ENCODE measurements at regions not wholly inside any gene's neighbourhood (a gene's known extent, or its start where the extent isn't known, plus 50 kb on each side); places are given as distances from the start of the nearest gene placed in this dataset.

GRCh38 chr2:844715-845114 is 105.9 kb upstream of the SNTG2 start:
- DNase-seq (ENCODE audit: low read depth) = no peak
- TF ChIP-seq, protein P1, sequence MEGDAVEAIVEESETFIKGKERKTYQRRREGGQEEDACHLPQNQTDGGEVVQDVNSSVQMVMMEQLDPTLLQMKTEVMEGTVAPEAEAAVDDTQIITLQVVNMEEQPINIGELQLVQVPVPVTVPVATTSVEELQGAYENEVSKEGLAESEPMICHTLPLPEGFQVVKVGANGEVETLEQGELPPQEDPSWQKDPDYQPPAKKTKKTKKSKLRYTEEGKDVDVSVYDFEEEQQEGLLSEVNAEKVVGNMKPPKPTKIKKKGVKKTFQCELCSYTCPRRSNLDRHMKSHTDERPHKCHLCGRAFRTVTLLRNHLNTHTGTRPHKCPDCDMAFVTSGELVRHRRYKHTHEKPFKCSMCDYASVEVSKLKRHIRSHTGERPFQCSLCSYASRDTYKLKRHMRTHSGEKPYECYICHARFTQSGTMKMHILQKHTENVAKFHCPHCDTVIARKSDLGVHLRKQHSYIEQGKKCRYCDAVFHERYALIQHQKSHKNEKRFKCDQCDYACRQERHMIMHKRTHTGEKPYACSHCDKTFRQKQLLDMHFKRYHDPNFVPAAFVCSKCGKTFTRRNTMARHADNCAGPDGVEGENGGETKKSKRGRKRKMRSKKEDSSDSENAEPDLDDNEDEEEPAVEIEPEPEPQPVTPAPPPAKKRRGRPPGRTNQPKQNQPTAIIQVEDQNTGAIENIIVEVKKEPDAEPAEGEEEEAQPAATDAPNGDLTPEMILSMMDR (conservative IDR thresholded peaks at IDR 0.05; ENCODE audit: low read depth, low read length) = no peak
- no peak overlapping the region for H3K4me3 ChIP-seq (ENCODE audit: low read depth, low read length)

DNA sequence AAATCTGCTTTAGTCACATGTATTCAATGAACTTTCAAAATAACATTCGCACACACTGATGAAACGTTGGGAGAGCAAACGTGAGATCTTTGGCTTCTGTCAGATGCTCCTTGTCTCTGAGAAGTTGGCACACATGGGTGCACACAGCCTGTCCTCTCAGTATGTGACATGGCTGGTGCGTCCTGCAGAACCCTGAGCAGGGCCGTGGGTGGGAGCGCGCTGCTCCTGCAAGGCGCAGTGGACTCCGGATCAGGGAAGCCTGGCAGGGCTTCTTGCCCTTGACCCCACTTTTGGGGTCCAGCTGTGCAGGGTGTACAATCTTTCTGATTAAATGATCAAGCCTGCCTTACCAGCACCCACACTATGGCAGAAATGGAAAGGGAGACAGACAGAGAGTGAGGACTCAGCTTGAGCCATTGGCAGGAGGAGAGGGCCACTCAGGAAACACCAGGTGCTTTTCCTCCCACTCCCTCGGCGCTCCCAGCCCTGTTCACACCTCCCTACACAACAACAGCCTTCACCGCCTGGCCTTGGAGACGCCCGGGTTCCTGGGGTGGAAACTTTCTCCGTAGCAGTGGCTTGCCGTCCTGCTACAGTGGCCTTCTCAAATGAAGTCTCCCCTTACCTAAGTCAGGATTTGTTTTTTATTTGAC is 108.4 kb upstream of the SNTG2 start:
- no peak overlapping the region for H3K4me3 ChIP-seq (ENCODE audit: low read depth, low read length)
- DNase-seq (ENCODE audit: low read depth) = no peak
- TF ChIP-seq, protein P1 (conservative IDR thresholded peaks at IDR 0.05; ENCODE audit: low read depth, low read length) = no peak

DNA sequence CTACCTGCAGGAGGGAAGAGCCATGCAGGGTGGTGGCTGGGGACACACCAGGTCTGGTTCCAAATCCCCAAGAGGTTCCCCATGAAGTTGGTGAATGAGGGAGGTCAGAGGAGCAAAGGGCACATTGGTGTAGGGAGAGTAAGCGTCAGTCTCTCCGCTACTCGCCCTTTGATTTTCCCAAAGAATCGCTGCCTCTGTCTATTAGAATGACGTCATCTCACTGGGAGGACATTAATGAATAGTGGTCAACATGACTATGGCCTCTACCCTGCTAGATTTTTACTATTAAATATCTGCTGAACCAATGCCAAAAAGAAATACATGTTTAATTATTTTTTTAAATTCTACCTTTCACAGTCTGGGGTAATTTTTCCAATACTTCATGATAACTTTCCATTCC is 109.6 kb upstream of the SNTG2 start:
- no peak for DNase-seq (ENCODE audit: low read depth)
- no peak overlapping the region for H3K4me3 ChIP-seq (ENCODE audit: low read depth, low read length)
- TF ChIP-seq, protein P1 (conservative IDR thresholded peaks at IDR 0.05; ENCODE audit: low read depth, low read length) = no peak

GRCh38 chr2:834233-834632 is 116.4 kb upstream of the SNTG2 start:
- DNase-seq (ENCODE audit: low read depth) = no peak
- TF ChIP-seq, protein P1 (conservative IDR thresholded peaks at IDR 0.05; ENCODE audit: low read depth, low read length) = no peak
- no peak overlapping the region for H3K4me3 ChIP-seq (ENCODE audit: low read depth, low read length)

DNA sequence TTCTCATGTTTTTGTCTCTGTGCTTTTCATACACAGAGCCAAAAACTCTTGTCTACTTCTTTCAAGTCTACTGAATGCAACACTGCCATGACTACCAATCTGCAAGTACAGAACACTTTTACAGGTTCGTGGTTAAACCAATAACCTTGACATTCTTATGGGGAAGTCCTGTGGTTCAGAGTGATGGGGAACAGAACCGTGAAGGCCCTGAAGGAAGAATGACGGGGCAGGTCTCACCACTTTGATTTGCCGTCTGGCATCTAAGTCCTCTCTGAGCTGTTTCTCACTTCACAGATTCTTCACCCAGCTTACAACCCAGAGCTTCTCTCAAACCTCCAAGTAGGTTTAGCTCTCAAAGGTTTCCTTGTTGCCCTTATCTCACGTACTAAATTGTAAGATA is 117.5 kb upstream of the SNTG2 start:
- TF ChIP-seq, protein P1 (conservative IDR thresholded peaks at IDR 0.05; ENCODE audit: low read depth, low read length) = no peak
- no peak for DNase-seq (ENCODE audit: low read depth)
- no peak overlapping the region for H3K4me3 ChIP-seq (ENCODE audit: low read depth, low read length)

DNA sequence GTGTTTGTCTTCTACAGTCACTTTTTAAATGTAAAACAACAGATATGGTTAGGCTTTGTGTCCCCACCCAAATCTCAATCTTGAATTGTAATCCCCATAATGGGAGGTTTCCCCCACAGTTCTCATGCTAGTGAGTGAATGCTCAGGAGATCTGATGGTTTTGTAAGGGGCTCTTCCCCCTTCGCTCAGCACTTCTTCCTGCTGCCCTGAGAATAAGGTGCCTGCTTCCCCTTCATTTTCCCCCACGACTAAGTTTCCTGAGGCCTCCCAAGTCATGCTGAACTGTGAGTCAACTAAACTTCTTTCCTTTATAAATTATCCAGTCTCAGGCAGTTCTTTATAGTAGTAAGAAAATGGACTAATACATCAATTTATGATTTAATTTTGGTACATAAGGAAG is 118.0 kb upstream of the SNTG2 start:
- DNase-seq (ENCODE audit: low read depth) = no peak

GRCh38 chr2:831622-832021 is 119.0 kb upstream of the SNTG2 start:
- DNase-seq (ENCODE audit: low read depth) = no peak
- H3K4me3 ChIP-seq (ENCODE audit: low read depth, low read length) = no peak overlapping the region
- TF ChIP-seq, protein P1 (conservative IDR thresholded peaks at IDR 0.05; ENCODE audit: low read depth, low read length) = no peak

More for the DNA sequence above, 118.0 kb upstream of the SNTG2 start:
- H3K4me3 ChIP-seq (ENCODE audit: low read depth, low read length) = no peak overlapping the region
- TF ChIP-seq, protein P1 (conservative IDR thresholded peaks at IDR 0.05; ENCODE audit: low read depth, low read length) = no peak
